GM12878 (cell line): ENCODE measurements at regions not wholly inside any gene's neighbourhood (a gene's known extent, or its start where the extent isn't known, plus 50 kb on each side); places are given as distances from the start of the nearest gene placed in this dataset.

Experiments used
- ATAC-seq: fragments of 200-7000 bp; cut with Tn5 transposase; 3 replicates; pipeline ENCODE4 v1.9.1; 2020; ENCODE audit warnings: mild to moderate bottlenecking, moderate library complexity
- BruUV-seq: library from RNA; stranded (reverse); fragments of 400-500 nt; replicated peaks from 2 replicates; lab custom pipeline; 2021; lab: Mats Ljungman, UMichigan
- CTCF ChIA-PET: fragments of 300-600 bp; sonication (Branson Sonifier 250); formaldehyde crosslinking; extraction: SDS; loops from one replicate; lab custom pipeline; 2021; ENCODE audit warnings: inconsistent platforms; lab: Yijun Ruan, JAX
- POLR2A ChIA-PET: fragments of 350-600 bp; formaldehyde crosslinking; extraction: SDS; loops from one replicate; lab custom pipeline; 2021; ENCODE audit warnings: inconsistent platforms; lab: Charles Lee
- RAD21 ChIA-PET: fragments of 300-600 bp; sonication (Branson Sonifier 250); formaldehyde crosslinking; loops from one replicate; lab custom pipeline; 2023; ENCODE audit warnings: antibody characterized with exemption; ENCODE audit not compliant: unreplicated experiment; lab: Charles Lee
- SMC1A ChIA-PET: fragments of 300-600 bp; sonication (Branson Sonifier 250); formaldehyde crosslinking; loops from one replicate; lab custom pipeline; 2023; ENCODE audit not compliant: unreplicated experiment, uncharacterized antibody; lab: Charles Lee
- DNase-seq: peaks from one replicate; pipeline ENCODE4 v3.0.0-alpha.2; 2011; ENCODE audit warnings: low read depth, low spot score
- FAIRE-seq: peaks from 3 replicates; lab custom pipeline; 2011; peaks lifted over from hg19 to GRCh38; lab: Jason Lieb, UNC
- H2AFZ ChIP-seq: 2 replicates; pipeline ENCODE4 v1.6.0; 2011; ENCODE audit warnings: low read depth, low read length, control low read depth; ENCODE audit not compliant: control insufficient read depth
- H3K27ac ChIP-seq: 2 replicates; pipeline ENCODE4 v1.5.1; 2011; ENCODE audit warnings: control low read depth; ENCODE audit not compliant: control insufficient read depth, insufficient read depth
- H3K27me3 ChIP-seq, 2 experiments: replicated peaks in 1 of 2; 2 replicates each; pipeline versions ENCODE4 v1.6.0 to v1.6.1; 2011; ENCODE audit warnings: low read length in 1 of 2; ENCODE audit not compliant: control insufficient read depth in 2 of 2, insufficient read depth in 2 of 2
- H3K36me3 ChIP-seq, 2 experiments: 2 replicates each; pipeline ENCODE4 v1.5.1; 2011; ENCODE audit warnings: low read length in 1 of 2; ENCODE audit not compliant: control insufficient read depth in 2 of 2, insufficient read depth in 2 of 2
- H3K4me1 ChIP-seq: 2 replicates; pipeline ENCODE4 v1.6.1; 2011; ENCODE audit warnings: mild to moderate bottlenecking, low read length, moderate library complexity, mixed read lengths; ENCODE audit not compliant: control insufficient read depth, insufficient read depth
- H3K4me2 ChIP-seq: 2 replicates; pipeline ENCODE4 v1.6.0; 2011; ENCODE audit warnings: control low read depth; ENCODE audit not compliant: control insufficient read depth, insufficient read depth
- H3K4me3 ChIP-seq: fragments of 200-600 bp; sonication (generic); 2 replicates; pipeline ENCODE4 v1.5.1; 2016
- H3K79me2 ChIP-seq: 2 replicates; pipeline ENCODE4 v1.6.0; 2011; ENCODE audit warnings: low read length; ENCODE audit not compliant: control insufficient read depth, insufficient read depth
- H3K9ac ChIP-seq: 2 replicates; pipeline ENCODE4 v1.8.0; 2011; ENCODE audit warnings: low read length, control low read depth, mixed read lengths; ENCODE audit not compliant: control insufficient read depth, insufficient read depth
- H3K9me3 ChIP-seq: replicated peaks from 3 replicates; pipeline ENCODE4 v1.5.1; 2011; ENCODE audit warnings: mild to moderate bottlenecking, low read length; ENCODE audit not compliant: control insufficient read depth, insufficient read depth
- H4K20me1 ChIP-seq: 2 replicates; pipeline ENCODE4 v1.6.0; 2011; ENCODE audit not compliant: control insufficient read depth, insufficient read depth
- MXI1 ChIP-seq: fragments of 150-350 bp; IDR thresholded peaks from 2 replicates; pipeline ENCODE4 v1.6.1; 2011; ENCODE audit warnings: low read depth, mild to moderate bottlenecking, inconsistent platforms, low read length, improper control_type of control experiment
- RAD21 ChIP-seq: IDR thresholded peaks from 2 replicates; pipeline ENCODE4 v1.6.1; 2011; ENCODE audit warnings: mild to moderate bottlenecking, low read depth, low read length, moderate library complexity; ENCODE audit not compliant: insufficient read depth
- WGBS: methylation state at CpG from one replicate; pipeline ENCODE4 v1.1.6; 2016; ENCODE audit warnings: low lambda C conversion rate; ENCODE audit not compliant: insufficient replicate concordance, insufficient coverage; ENCODE audit errors: missing lambda C conversion rate; 5-methylcytosine and 5-hydroxymethylcytosine counted together
- in situ Hi-C: fragments of 300-500 bp; cut with MboI; formaldehyde crosslinking; loops from 9 replicates; pipeline ENCODE4 v1.14.3; 2018; ENCODE audit warnings: mixed read lengths
- intact Hi-C: fragments of 100-400 bp; cut with micrococcal nuclease; formaldehyde crosslinking; loops from one replicate; pipeline ENCODE4 v1.14.2; 2022; ENCODE audit not compliant: unreplicated experiment
- TF ChIP-seq, protein P1 (sequence below), 3 experiments: IDR thresholded peaks in 2 of 3; conservative IDR thresholded peaks in 1 of 3; 2 replicates each; pipeline ENCODE4 v1.5.1; 2011; ENCODE audit warnings: low read depth in 3 of 3, low read length in 3 of 3, mild to moderate bottlenecking in 3 of 3, control low read depth in 2 of 3, moderate library complexity in 2 of 3, inconsistent platforms in 1 of 3, mixed read lengths in 1 of 3; ENCODE audit not compliant: control insufficient read depth in 2 of 3, insufficient read depth in 1 of 3; ENCODE audit errors: extremely low read depth in 1 of 3

DNA sequence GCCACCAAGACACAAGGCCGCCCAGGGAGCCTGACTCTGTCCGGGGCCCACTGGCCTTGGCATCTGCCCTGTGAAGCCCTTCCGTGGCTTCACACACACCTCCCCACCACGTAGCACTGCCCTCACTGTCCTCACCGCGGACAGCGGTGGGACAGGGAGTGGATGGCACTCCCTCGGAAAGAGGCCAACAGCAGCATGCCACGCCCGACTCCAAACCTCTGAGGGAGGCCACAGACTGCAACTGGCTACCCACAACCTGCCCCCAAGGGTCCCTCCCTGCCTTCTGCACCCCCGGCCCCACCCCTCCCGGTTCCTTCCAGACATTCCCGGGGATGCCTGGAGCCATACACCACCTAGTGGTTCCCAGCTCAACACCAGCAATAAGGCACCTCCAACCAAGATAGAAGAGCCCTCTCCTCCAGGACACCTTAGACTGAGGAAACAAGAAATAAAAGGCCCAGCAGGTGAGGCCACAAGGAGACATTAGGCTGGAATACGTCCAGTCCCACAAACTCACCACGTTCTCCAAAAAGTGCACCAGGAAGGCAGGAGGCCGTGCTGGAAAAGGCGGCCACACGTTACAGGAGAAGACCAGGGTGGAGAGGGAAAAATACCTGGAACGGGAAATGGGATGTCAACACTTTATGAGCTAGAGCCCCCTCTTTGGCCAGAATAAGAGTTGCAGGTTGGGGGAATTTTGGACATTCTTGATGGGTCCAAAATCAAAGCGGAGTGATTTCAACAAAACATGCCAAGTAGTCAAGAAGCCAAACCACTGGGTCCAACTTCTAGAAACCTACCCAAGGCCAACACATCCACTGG, 310.0 kb downstream of the SOX9 start:
- H3K27me3 ChIP-seq = no peaks in the 10 kb centered on the region
- peaks cover 3% of the 10 kb centered on the region for H3K4me1 ChIP-seq
- no TSS peak for BruUV-seq
- no peaks in the 10 kb centered on the region for H4K20me1 ChIP-seq
- no peaks in the 10 kb centered on the region for H3K9me3 ChIP-seq
- no peak for TF ChIP-seq MXI1
- peak; percentile 48; the same call in 1 of the 2 replicates for TF ChIP-seq RAD21
- TF ChIP-seq, protein P1, sequence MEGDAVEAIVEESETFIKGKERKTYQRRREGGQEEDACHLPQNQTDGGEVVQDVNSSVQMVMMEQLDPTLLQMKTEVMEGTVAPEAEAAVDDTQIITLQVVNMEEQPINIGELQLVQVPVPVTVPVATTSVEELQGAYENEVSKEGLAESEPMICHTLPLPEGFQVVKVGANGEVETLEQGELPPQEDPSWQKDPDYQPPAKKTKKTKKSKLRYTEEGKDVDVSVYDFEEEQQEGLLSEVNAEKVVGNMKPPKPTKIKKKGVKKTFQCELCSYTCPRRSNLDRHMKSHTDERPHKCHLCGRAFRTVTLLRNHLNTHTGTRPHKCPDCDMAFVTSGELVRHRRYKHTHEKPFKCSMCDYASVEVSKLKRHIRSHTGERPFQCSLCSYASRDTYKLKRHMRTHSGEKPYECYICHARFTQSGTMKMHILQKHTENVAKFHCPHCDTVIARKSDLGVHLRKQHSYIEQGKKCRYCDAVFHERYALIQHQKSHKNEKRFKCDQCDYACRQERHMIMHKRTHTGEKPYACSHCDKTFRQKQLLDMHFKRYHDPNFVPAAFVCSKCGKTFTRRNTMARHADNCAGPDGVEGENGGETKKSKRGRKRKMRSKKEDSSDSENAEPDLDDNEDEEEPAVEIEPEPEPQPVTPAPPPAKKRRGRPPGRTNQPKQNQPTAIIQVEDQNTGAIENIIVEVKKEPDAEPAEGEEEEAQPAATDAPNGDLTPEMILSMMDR (IDR thresholded peaks at IDR 0.05 in 2 of 3, conservative IDR thresholded peaks at IDR 0.05 in 1 of 3; ENCODE audit: control insufficient read depth in 2 of 3, extremely low read depth in 1 of 3, insufficient read depth in 1 of 3, low read depth in 3 of 3, low read length in 3 of 3) = peak in 2 of 3 experiments; percentile 6 to 26; a peak in 3 of 6 replicates
- ATAC-seq (no peak), DNase-seq (no peak), FAIRE-seq (no peak)
- 90% methylated on average over 15 of the region's 20 CpGs for WGBS
- in situ Hi-C loops = no loop called here
- peaks cover 0 to 2% of the 10 kb centered on the region in 2 experiments; a peak in 1 of 4 replicates for H3K36me3 ChIP-seq
- ChIA-PET CTCF (interaction anchor here (0.6 to 1.4 kb wide), 6 partner anchors 11 to 109 kb away, joined by 3 to 5 read pairs (median 4); no protein-coding TSS in a partner anchor), RAD21 (interaction anchor here (1.1 kb wide), 1 partner anchor 85 kb away, joined by 4 read pairs; no protein-coding TSS in a partner anchor), SMC1A (interaction anchor here (1.3 to 12.7 kb wide), 3 partner anchors 34 to 83 kb away, joined by 3 to 335 read pairs (median 3); no protein-coding TSS in a partner anchor), POLR2A (interaction anchor here (0.5 kb wide), 1 partner anchor 86 kb away, joined by 3 read pairs; no protein-coding TSS in a partner anchor)
- no peak overlapping the region for H3K4me2 ChIP-seq
- intact Hi-C loops = no loop called here
- no peak overlapping the region for H3K4me3 ChIP-seq
- no peak overlapping the region for H3K9ac ChIP-seq
- H3K27ac ChIP-seq = no peak overlapping the region
- no peak overlapping the region for H2AFZ ChIP-seq
- peaks cover 5% of the 10 kb centered on the region for H3K79me2 ChIP-seq
